ENCODE measurements at regions not wholly inside any gene's neighbourhood (a gene's known extent, or its start where the extent isn't known, plus 50 kb on each side); places are given as distances from the start of the nearest gene placed in this dataset.

DNA sequence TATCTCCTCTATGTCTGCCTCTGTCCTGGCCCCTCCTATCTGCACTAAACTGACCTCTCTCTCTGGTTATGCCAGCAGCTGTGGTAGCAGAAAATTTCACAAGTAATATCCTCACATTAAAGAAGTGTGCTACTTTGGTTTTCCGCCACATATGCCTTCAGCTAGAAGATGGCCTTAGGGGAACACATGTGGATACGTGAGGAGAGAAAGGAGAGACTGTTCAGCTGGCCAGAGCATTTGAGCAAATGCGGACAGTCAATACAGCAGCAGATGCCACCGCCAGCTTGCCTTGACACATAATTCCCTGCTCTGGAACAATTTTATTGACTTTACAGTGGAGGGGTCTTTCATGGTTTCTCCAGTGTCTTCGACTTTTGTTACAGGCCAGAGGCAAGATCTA, 434.6 kb downstream of the TAF11L14 start:
- Histone ChIP-seq H3K4me1 (no peaks in the 10 kb centered on the region), H3K9me3 (no peaks in the 10 kb centered on the region), H3K4me3 (no peak overlapping the region), H3K36me3 (no peaks in the 10 kb centered on the region), H3K27ac (no peak overlapping the region), H3K27me3 (no peaks in the 10 kb centered on the region)
- no peak for TF ChIP-seq POLR2AphosphoS5 (IDR thresholded peaks at IDR 0.05)
- TF ChIP-seq EP300 (IDR thresholded peaks at IDR 0.05) = no peak
- TF ChIP-seq, protein P1, sequence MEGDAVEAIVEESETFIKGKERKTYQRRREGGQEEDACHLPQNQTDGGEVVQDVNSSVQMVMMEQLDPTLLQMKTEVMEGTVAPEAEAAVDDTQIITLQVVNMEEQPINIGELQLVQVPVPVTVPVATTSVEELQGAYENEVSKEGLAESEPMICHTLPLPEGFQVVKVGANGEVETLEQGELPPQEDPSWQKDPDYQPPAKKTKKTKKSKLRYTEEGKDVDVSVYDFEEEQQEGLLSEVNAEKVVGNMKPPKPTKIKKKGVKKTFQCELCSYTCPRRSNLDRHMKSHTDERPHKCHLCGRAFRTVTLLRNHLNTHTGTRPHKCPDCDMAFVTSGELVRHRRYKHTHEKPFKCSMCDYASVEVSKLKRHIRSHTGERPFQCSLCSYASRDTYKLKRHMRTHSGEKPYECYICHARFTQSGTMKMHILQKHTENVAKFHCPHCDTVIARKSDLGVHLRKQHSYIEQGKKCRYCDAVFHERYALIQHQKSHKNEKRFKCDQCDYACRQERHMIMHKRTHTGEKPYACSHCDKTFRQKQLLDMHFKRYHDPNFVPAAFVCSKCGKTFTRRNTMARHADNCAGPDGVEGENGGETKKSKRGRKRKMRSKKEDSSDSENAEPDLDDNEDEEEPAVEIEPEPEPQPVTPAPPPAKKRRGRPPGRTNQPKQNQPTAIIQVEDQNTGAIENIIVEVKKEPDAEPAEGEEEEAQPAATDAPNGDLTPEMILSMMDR (IDR thresholded peaks at IDR 0.05) = no peak
- no peak for TF ChIP-seq POLR2A (IDR thresholded peaks at IDR 0.05)
- WGBS, 5 donors = 71 to 82% (median 81%) methylated on average over 5 of the region's 5 CpGs
- peak in 1 of 2 donors; percentile 6 for DNase-seq
- intact Hi-C loops (cut with DNase I; ENCODE audit: low total_unique reads) = no loop called here

DNA sequence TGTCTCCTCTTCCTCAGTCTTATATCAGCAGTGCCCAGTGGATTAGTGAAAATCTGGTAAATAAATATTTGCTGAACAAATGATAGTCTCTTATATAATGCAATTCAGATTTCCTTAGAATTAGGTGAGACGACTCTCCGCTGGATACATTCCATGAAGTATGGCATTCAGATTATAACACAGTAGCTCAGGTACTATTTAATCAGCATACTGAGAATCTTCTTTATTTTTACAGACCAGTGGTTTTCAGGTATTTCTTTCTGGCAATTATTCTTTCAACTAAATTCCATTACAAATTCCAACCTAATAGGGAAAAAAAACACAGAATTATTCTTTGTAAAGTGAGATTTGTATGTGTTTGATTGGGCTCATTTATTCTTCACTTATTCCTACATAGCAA, 435.5 kb downstream of the TAF11L14 start:
- Histone ChIP-seq H3K4me1 (no peaks in the 10 kb centered on the region), H3K27me3 (no peaks in the 10 kb centered on the region)
- 66 to 81% (median 75%) methylated on average over 2 of the region's 2 CpGs for WGBS, 5 donors

DNA sequence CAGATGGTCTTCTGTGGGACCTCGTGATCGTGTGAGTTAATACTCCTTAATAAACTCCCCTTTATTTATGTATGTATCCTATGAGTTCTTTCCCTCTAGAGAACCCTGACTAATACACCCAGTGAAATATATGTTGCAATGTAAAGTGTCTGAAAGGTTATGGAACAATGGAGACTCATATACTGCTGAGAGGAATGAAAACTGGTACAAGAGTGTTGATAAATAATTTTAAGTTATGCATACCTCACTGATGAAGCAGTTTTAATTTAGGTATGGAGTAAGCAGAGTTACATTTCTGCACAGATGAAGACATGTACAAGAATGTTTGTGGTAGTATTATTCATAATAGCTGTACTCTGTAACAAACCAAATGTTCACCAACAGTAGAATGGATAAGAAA, 438.3 kb downstream of the TAF11L14 start:
- intact Hi-C loops (cut with DNase I; ENCODE audit: low total_unique reads) = no loop called here
- Histone ChIP-seq H3K36me3 (no peaks in the 10 kb centered on the region), H3K9me3 (no peaks in the 10 kb centered on the region), H3K4me3 (no peak overlapping the region), H3K27ac (no peak overlapping the region), H3K4me1 (no peaks in the 10 kb centered on the region), H3K27me3 (no peaks in the 10 kb centered on the region)
- 69 to 84% (median 79%) methylated on average over 2 of the region's 2 CpGs for WGBS, 5 donors
- no peak for DNase-seq
- TF ChIP-seq POLR2AphosphoS5 (IDR thresholded peaks at IDR 0.05) (no peak), EP300 (IDR thresholded peaks at IDR 0.05) (no peak), POLR2A (IDR thresholded peaks at IDR 0.05) (no peak)
- TF ChIP-seq, protein P1 (IDR thresholded peaks at IDR 0.05) = no peak

More for the DNA sequence above, 435.5 kb downstream of the TAF11L14 start:
- DNase-seq = no peak
- H3K36me3 ChIP-seq = no peaks in the 10 kb centered on the region
- H3K4me3 ChIP-seq = no peak overlapping the region
- intact Hi-C loops (cut with DNase I; ENCODE audit: low total_unique reads) = no loop called here
- TF ChIP-seq, protein P1 (IDR thresholded peaks at IDR 0.05) = no peak
- no peak for TF ChIP-seq POLR2AphosphoS5 (IDR thresholded peaks at IDR 0.05)
- TF ChIP-seq EP300 (IDR thresholded peaks at IDR 0.05) = no peak
- TF ChIP-seq POLR2A (IDR thresholded peaks at IDR 0.05) = no peak
- H3K27ac ChIP-seq = no peak overlapping the region
- no peaks in the 10 kb centered on the region for H3K9me3 ChIP-seq

DNA sequence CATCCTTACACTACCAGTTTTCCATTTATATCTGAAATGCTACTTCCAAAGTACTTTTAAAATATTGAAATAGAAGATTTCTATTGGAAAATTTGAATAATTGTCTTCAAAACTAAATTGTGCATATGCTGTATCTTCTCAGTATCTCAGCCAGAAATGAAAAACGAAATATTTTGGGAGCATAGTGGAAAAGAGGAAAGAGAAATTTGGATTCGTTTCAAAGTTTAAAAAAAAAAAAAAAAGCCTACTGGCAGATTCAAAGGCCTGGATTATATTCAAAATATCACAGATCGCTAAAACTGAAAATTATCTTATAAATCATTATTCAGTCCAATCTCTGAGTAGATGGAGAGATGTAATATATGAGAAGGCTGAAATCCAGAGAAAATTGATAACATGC, 440.7 kb downstream of the TAF11L14 start:
- no peak for DNase-seq
- TF ChIP-seq EP300 (IDR thresholded peaks at IDR 0.05) = no peak
- TF ChIP-seq, protein P1 (IDR thresholded peaks at IDR 0.05) = no peak
- no peak for TF ChIP-seq POLR2AphosphoS5 (IDR thresholded peaks at IDR 0.05)
- TF ChIP-seq POLR2A (IDR thresholded peaks at IDR 0.05) = no peak
- no peak overlapping the region for H3K27ac ChIP-seq
- H3K27me3 ChIP-seq = no peaks in the 10 kb centered on the region
- WGBS, 5 donors = 42 to 57% (median 50%) methylated on average over 3 of the region's 3 CpGs
- H3K36me3 ChIP-seq = no peaks in the 10 kb centered on the region
- no peaks in the 10 kb centered on the region for H3K9me3 ChIP-seq
- no peaks in the 10 kb centered on the region for H3K4me1 ChIP-seq
- no peak overlapping the region for H3K4me3 ChIP-seq
- intact Hi-C loops (cut with DNase I; ENCODE audit: low total_unique reads) = no loop called here
